ENCODE measurements at regions not wholly inside any gene's neighbourhood (a gene's known extent, or its start where the extent isn't known, plus 50 kb on each side); places are given as distances from the start of the nearest gene placed in this dataset.

DNA sequence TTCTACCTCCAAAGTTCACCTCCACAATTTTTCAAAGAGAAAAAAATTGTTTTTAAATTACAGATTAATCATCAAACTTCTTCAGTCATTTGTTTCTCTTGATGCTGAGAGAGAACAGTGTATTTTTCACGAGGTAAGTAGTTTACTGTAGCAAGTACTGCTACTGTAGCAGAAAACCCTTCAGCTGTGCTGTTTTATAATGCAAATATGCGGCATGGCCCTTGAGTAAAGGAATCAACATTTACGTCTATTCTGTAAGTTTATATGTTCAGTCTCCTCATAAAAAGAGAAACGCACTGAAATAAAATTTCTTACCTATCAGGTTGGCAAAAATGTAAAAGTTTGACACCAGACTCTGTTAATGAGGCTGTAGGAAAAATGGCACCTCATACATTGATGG, 399.0 kb downstream of the NKX6-1 start:
- H3K4me3 ChIP-seq: no peak overlapping the region

DNA sequence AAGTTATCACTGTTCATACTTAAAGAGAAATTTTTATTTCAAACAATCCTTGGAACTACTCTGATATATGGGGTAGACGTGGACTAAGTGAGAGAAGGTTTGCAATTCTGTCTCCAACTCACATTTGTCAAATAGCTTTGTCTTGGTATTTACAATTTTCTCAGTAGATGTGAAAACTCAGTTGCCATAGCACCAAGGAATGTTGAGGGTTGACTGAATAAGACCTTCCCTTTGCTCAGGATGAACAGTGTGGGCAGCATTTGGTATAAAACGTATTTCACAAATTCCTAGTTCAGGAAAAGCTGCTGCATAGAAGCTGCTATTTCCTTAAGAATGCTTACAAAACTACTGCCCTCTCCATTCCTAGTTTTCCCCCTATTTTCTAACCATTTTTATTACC, 399.5 kb downstream of the NKX6-1 start:
- TF ChIP-seq, protein P1, sequence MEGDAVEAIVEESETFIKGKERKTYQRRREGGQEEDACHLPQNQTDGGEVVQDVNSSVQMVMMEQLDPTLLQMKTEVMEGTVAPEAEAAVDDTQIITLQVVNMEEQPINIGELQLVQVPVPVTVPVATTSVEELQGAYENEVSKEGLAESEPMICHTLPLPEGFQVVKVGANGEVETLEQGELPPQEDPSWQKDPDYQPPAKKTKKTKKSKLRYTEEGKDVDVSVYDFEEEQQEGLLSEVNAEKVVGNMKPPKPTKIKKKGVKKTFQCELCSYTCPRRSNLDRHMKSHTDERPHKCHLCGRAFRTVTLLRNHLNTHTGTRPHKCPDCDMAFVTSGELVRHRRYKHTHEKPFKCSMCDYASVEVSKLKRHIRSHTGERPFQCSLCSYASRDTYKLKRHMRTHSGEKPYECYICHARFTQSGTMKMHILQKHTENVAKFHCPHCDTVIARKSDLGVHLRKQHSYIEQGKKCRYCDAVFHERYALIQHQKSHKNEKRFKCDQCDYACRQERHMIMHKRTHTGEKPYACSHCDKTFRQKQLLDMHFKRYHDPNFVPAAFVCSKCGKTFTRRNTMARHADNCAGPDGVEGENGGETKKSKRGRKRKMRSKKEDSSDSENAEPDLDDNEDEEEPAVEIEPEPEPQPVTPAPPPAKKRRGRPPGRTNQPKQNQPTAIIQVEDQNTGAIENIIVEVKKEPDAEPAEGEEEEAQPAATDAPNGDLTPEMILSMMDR (IDR thresholded peaks at IDR 0.05): no peak
- H3K36me3 ChIP-seq: no peaks in the 10 kb centered on the region
- no peak overlapping the region for H3K4me3 ChIP-seq
- DNase-seq: no peak
- no peaks in the 10 kb centered on the region for H3K4me1 ChIP-seq
- intact Hi-C loops (cut with DNase I; ENCODE audit: low total_unique reads): no loop called here
- H3K27me3 ChIP-seq: no peaks in the 10 kb centered on the region
- H3K27ac ChIP-seq: no peak overlapping the region
- H3K9me3 ChIP-seq: no peaks in the 10 kb centered on the region

More for the DNA sequence above, 399.0 kb downstream of the NKX6-1 start:
- H3K27ac ChIP-seq: no peak overlapping the region
- intact Hi-C loops (cut with DNase I; ENCODE audit: low total_unique reads): no loop called here
- H3K36me3 ChIP-seq: no peaks in the 10 kb centered on the region
- H3K9me3 ChIP-seq: no peaks in the 10 kb centered on the region
- H3K27me3 ChIP-seq: no peaks in the 10 kb centered on the region
- DNase-seq: no peak
- TF ChIP-seq, protein P1 (IDR thresholded peaks at IDR 0.05): no peak
- no peaks in the 10 kb centered on the region for H3K4me1 ChIP-seq

DNA sequence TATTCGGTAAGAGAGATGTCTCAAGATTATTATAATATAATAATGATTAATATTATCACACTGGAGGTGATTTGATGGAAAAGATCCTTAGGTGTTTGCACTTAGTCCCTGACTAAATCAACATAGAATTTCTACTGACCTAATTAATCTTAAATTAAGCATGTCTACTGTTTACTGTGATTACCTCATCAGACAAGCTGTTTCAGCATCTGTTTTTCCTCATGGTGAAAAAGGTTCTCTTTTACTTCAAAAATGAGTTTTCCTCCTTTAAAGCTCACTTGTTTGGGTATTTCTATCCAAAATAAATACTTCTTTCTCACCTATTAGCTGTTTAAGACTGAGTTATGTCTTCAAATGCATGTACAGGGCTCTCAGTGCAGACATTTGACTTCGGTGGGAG, 407.8 kb downstream of the NKX6-1 start:
- no peaks in the 10 kb centered on the region for H3K27me3 ChIP-seq
- no peak overlapping the region for H3K27ac ChIP-seq
- DNase-seq: no peak
- no peaks in the 10 kb centered on the region for H3K9me3 ChIP-seq
- H3K36me3 ChIP-seq: no peaks in the 10 kb centered on the region
- H3K4me1 ChIP-seq: no peaks in the 10 kb centered on the region
- TF ChIP-seq, protein P1 (IDR thresholded peaks at IDR 0.05): no peak
- no peak overlapping the region for H3K4me3 ChIP-seq
- intact Hi-C loops (cut with DNase I; ENCODE audit: low total_unique reads): no loop called here

DNA sequence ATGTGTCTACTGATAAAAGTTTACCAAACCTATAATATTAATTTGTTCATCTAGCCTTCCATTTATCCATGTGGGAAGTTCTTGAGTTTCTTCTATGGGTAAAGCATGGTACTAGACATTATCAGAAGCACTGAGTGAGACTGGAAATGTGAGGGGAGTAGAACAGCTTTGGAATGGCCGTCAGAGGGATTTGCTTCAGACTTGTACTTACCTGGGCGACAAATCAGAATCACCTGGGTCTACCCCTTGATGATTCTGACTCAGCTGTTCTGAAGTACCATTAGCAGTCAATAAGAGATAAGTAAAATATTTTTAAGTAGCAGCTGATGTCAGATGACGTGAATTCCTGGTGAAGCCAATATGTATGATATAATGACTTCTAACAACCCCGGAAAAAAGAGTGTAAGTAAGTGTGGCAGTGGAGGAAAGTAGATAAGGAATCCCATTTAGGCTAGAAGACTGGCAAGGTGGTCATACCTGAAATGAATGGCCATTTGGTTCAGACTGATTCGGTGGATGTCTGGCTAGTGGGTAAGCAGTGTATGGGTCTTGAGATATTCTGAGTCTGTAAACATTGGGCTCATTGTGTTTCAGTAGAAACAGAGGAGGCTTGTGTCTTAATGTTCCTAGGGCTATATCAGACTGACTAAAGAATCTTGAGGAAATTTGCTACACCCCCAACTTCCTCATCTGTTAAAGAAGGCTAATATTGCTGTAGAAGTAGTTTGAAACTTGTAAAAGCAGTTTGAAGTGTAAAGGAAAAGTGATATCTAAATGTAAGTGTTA, 409.2 kb downstream of the NKX6-1 start:
- DNase-seq: no peak
- TF ChIP-seq, protein P1 (IDR thresholded peaks at IDR 0.05): no peak
- no peaks in the 10 kb centered on the region for H3K4me1 ChIP-seq
- no peak overlapping the region for H3K4me3 ChIP-seq
- intact Hi-C loops (cut with DNase I; ENCODE audit: low total_unique reads): no loop called here
- no peak overlapping the region for H3K27ac ChIP-seq
- no peaks in the 10 kb centered on the region for H3K27me3 ChIP-seq
- no peaks in the 10 kb centered on the region for H3K9me3 ChIP-seq
- H3K36me3 ChIP-seq: no peaks in the 10 kb centered on the region

DNA sequence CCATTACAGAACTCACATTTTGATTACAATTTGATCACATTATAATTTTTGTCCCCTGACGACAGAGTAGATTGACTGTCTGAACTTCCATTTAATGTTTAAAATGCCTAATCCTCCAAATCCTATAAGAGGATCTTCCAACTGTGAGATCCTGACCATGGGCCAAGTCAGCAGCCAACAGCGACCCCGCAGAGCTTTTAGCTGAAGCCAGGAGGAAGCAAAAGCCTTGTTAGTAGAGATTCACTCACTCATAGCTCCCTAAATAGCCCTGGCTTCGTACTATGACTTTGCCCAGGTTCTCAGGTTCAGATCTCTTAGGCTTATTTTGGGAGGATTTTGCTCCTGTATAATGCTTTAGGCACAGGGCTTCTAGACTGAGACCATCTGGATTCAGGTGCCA, 413.1 kb downstream of the NKX6-1 start:
- Histone ChIP-seq H3K27ac (no peak overlapping the region), H3K27me3 (no peaks in the 10 kb centered on the region), H3K9me3 (no peaks in the 10 kb centered on the region), H3K4me1 (no peaks in the 10 kb centered on the region), H3K36me3 (no peaks in the 10 kb centered on the region), H3K4me3 (no peak overlapping the region)
- intact Hi-C loops (cut with DNase I; ENCODE audit: low total_unique reads): no loop called here
- TF ChIP-seq, protein P1 (IDR thresholded peaks at IDR 0.05): no peak
- no peak for DNase-seq
